ENCODE measurements at regions not wholly inside any gene's neighbourhood (a gene's known extent, or its start where the extent isn't known, plus 50 kb on each side); places are given as distances from the start of the nearest gene placed in this dataset.

GRCh38 chr2:75311993-75312392, 112.7 kb upstream of the TACR1 start:
- no peak for TF ChIP-seq JUNB (IDR thresholded peaks at IDR 0.05; ENCODE audit: unreplicated experiment)
- TF ChIP-seq EZH2 (IDR thresholded peaks at IDR 0.05; ENCODE audit: low read depth, unreplicated experiment) = no peak
- no peak for TF ChIP-seq REST (IDR thresholded peaks at IDR 0.05; ENCODE audit: unreplicated experiment)
- TF ChIP-seq CTCF (conservative IDR thresholded peaks at IDR 0.05; ENCODE audit: low read depth in 2 of 2) = peak; percentile 51 to 57
- no peak for TF ChIP-seq EZH2phosphoT487 (IDR thresholded peaks at IDR 0.05; ENCODE audit: unreplicated experiment)
- TF ChIP-seq POLR2AphosphoS5 (IDR thresholded peaks at IDR 0.05; ENCODE audit: low read depth) = no peak
- no peak for TF ChIP-seq ZNF114 (CRISPR knock-in tag; IDR thresholded peaks at IDR 0.05)
- TF ChIP-seq CREB1 (CRISPR knock-in tag; IDR thresholded peaks at IDR 0.05; ENCODE audit: low read depth) = no peak
- TF ChIP-seq ZNF331 (CRISPR knock-in tag; IDR thresholded peaks at IDR 0.05; ENCODE audit: low read depth) = no peak
- no peak for TF ChIP-seq STAT1 (IDR thresholded peaks at IDR 0.05; ENCODE audit: unreplicated experiment)
- TF ChIP-seq ZNF462 (CRISPR knock-in tag; IDR thresholded peaks at IDR 0.05) = no peak

Data from GM23338 (cell line).